ENCODE measurements at regions not wholly inside any gene's neighbourhood (a gene's known extent, or its start where the extent isn't known, plus 50 kb on each side); places are given as distances from the start of the nearest gene placed in this dataset.

- no peak for TF ChIP-seq CTCF (IDR thresholded peaks at IDR 0.05; ENCODE audit: insufficient read depth, low read length, poor library complexity, severe bottlenecking)
- no peak for TF ChIP-seq EZH2phosphoT487 (conservative IDR thresholded peaks at IDR 0.05; ENCODE audit: low read length)
These were observed 53.2 kb upstream of the ATP6AP2 start for GRCh38 chrX:40527543-40527942.

Measured in SU-DHL-6 (cell line).